ENCODE measurements at regions not wholly inside any gene's neighbourhood (a gene's known extent, or its start where the extent isn't known, plus 50 kb on each side); places are given as distances from the start of the nearest gene placed in this dataset.
"Not testable (repeated sequence)": the region's sequence is repeated elsewhere in the genome, so short reads cannot be mapped to it uniquely, and the experiment has no call there.

DNA sequence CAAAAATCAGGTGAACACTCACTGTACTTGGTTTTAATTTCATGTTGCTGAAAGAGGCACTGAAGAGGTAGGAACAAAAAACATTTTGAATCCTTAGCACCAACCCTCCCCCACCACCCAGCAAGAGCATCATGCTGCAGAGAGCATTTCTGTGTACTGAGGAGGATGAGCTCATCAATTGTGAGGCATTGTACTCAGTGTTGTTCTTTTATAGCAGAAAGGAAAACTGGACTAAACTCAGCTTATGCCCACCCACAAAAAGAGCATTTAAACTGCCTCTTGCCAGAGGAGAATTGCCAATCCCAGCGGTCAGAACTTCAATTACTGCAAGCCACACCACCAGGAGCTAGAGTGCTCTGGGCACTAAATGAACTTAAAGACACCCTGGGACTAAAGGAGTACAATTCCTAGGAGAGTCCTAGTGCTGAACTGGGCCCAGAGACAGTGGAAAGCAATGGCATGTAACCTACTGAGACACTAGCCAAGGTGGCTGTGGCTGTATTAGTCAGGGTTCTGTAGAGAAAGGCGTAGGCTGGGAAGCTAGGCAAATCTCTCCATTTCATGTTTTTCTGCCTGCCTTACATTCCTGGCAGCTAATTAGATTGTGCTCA lies 280.7 kb upstream of the KLHL4 start:
- no peak for DNase-seq (ENCODE audit: low read depth, low spot score)

DNA sequence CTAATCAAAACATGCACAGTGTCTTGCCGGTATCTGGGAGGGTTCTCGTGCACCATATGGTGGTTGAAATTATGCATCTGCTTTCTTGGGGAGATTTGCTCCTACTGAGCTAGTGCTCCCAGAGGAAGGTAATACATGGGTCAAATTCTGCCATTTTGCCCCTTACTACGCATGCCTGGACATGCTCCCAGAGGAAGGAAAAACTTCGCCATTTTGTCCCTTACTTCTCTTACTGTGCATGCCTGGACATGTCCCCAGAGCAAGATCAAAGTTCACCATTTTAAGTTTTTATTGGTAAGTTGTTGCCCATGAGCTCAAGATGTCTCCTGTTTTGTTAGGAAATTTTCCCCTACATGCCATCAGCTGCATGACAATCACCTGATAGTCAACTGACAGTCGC lies 252.1 kb upstream of the KLHL4 start:
- DNase-seq (ENCODE audit: low read depth, low spot score): no peak

DNA sequence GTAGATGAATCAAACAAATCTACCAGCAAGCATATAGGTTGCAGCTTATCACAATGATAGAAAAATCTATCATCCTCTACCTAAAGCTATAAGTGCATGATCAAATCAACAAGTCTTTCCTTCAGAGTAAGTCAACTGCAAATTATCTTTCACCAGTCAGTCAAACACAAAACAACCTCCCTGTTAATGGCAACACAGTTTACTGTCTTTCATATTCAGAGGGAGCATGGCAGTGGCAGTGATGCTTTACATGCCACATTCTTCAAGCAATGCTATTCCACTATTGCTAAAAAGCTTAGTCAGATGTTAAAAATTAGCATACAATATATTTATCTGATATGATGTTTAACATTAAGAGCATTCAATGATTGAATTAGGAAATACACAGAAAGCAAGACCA lies 245.1 kb upstream of the KLHL4 start:
- no peak for DNase-seq (ENCODE audit: low read depth, low spot score)

DNA sequence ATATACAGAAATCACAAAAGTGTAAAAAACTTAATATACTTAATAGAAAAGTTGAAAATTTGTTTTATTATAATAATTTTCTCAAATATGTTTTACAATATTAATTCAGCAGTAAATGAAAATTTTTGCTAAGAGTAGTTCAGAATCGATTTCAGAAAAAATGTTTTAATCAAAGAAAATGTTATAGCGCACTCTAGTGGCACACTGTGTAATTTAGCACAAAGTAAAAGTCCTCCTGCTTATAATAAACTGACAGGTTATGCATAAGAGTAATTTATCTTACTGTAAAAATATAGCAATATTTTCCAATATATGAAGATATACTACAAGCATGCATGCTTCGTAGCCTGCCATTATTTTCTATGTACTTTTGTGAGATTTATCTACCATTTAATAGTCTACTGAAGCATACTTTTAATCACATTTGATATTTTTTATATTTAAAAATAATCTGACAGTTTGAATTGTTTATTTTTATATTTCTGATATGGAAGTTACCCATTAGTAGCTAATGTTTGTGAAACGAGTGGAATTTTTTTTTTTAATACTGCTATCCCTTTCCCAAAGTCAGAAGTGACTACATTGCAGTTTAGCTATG lies 217.9 kb upstream of the KLHL4 start:
- DNase-seq (ENCODE audit: low read depth, low spot score): no peak

DNA sequence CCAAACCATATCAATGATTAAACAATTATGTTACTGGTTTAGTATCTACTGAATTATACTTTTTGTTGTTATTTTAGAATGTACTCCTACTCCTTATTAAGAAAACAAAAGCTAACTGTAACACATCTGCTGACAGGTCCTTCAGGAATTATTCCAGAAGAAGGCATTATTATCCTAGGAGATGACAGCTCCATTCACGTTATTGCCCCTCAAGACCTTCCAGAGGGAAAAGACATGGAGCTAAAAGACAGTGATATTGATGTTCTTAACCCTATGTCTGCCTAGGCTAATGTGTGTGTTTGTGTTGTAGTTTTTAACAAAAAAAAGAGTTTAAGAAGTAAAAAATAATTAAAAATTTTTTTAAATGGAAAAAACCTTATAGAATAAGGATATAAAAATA lies 206.8 kb upstream of the KLHL4 start:
- DNase-seq (ENCODE audit: low read depth, low spot score): no peak

DNA sequence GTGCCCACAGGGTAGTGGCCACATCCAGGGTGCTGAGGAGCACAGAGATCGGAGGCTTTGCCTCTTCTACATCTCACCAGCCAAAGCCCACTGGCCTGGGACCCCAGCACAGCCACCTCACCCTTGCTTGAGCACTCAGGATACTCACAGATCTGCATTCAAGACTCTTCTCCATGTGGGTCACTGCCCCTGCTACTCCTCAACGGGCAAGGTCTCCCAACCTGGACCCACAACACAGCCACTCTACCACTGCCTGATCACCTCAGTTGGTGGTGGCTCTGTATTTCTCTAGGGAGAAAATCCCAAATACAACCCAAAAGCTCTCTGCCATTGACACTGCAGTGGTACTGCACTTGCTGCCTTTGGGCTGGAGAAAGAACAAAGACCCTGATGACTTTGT lies 190.3 kb upstream of the KLHL4 start:
- no peak for DNase-seq (ENCODE audit: low read depth, low spot score)

DNA sequence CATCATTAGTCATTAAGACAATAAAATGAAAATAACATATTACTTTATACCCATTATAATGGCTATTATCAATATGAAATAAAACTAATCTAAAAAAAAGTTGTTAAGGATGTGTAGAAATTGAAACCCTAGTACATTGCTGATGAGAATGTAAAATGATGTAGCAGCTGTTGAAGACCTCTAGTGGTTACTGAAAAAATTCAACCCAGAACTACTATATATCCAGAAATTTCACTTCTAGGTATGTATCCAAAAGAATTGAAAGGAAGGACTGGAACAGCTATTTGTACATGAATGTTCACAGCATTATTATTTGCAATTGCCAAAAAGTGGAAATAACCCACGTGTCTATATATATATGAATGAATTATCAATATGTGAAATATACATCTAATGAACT lies 180.3 kb upstream of the KLHL4 start:
- no peak for DNase-seq (ENCODE audit: low read depth, low spot score)

DNA sequence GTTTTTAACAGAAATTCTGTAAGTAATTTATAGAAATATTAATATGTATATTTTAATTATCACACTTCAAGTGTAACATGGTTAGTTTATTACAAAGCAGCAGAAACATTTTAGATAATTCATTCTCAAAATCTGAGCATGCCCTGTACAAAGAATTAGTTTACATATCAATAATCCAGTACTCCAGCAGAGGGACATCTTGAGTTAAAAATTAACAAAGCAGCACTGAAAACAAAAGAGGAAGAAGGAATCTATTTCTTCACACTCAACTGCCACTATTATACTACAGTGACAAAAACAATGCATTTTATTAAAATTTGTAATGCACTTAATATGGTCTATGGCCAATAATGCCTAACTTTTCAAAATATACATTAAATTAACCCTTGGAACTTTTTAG lies 179.1 kb upstream of the KLHL4 start:
- DNase-seq (ENCODE audit: low read depth, low spot score): no peak

DNA sequence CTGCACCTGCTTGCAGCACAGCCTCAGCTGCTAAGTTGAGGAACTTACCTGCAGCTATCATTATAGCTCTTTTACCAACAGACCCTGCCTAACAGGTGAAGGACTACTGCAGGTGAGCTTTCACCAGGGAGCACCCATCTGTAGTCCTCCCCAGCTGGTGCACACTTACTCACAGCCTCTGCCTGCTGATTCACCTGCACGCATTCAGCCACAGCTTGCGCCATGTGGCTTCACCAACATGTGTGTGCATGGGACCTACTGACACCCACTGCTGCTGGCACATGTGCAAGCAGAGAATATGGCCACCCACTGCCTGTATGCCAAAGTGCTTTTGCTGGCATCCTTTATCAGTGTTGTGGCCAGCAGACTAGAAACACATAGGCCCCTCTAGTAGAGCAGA lies 146.7 kb upstream of the KLHL4 start:
- no peak for DNase-seq (ENCODE audit: low read depth, low spot score)

DNA sequence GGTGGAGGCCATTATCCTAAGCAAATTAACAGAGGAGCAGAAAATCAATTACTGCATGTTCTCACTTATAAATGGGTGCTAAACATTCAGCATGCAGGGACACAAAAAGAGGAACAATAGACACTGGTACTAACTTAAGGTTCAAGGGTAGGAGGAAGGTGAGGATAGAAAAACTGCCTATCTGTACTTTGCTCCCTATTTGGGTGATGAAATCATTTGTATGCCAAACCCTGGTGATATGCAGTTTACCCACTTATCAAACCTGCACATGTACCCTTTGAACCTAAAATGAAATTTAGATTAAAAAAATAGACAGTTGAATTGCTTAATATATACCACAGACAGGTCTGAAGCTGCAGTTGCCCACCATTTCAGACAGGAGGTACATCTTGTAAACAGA lies 143.3 kb upstream of the KLHL4 start:
- no peak for DNase-seq (ENCODE audit: low read depth, low spot score)

DNA sequence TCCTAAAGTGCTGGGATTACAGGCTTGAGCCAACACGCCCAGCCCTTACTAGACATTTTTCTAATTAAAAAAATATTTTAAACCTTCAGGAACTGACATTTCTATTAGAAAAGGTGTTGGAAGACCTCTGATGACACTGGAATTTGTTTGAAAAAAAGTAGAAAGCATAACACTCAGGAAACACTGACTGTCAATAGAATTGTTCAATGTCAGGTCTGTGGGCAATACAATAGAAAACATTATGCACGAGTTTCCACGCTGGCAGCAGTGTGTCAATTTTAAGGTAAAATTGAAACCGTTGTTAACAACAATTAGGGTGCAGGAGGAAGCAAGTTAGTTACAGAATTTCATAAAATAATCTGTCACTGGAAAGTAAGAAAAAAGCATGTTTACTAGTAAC lies 140.7 kb upstream of the KLHL4 start:
- no peak for DNase-seq (ENCODE audit: low read depth, low spot score)

DNA sequence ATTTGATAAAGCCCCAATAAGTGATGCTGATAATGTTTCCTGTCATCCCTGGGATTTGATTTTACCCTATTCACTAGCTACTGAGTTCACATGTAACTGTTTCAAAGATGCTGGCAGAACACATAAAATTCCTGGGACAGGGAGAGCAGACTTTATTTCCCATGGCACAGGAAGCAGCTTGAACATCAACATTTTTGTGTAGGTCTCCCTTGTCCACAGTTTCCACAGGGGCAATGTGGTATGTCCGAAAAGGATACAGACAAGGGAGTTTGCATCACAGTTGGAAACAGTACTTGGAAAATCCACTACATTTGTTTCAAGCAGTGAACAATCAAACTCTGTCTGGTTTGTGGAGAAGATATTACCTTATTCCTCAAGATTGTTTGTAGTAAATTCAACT lies 129.2 kb upstream of the KLHL4 start:
- DNase-seq (ENCODE audit: low read depth, low spot score): no peak

DNA sequence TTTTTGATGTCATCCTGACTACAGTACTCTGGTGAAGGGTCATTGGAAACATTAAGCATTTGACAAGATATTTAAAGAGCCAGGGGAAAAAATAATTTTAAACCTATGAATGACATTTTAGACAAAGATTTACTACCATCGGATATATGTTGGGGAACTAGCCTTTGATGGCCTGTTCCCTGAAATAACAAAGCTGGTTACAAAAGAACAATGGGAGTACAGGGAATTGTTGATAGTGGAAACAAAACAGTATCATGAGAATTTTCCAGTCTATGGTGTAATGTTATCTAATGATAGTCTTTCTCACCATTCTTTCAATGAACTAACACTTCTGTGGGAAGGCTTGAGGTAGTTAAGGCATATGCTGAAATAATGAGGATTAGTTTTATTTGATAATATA lies 125.9 kb upstream of the KLHL4 start:
- no peak for DNase-seq (ENCODE audit: low read depth, low spot score)

DNA sequence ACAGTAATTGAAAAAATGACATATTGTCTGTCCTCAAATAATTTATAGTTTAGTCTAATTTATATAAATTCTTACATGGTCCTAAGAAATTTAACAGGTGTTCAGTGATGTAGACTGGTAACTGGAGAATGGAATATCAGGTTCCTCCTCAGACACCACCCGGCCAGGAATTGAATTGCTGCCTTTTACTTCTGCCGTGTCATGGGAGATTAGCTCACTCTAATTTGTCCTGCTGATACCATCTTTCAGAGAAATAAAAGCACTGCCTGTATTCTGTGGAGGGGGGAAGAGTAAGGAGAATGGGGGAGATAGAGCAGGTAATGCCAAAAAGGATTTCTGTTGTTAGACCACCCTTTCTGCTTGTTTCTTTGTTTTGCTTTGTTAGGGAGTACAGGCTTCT lies 125.2 kb upstream of the KLHL4 start:
- DNase-seq (ENCODE audit: low read depth, low spot score): no peak

DNA sequence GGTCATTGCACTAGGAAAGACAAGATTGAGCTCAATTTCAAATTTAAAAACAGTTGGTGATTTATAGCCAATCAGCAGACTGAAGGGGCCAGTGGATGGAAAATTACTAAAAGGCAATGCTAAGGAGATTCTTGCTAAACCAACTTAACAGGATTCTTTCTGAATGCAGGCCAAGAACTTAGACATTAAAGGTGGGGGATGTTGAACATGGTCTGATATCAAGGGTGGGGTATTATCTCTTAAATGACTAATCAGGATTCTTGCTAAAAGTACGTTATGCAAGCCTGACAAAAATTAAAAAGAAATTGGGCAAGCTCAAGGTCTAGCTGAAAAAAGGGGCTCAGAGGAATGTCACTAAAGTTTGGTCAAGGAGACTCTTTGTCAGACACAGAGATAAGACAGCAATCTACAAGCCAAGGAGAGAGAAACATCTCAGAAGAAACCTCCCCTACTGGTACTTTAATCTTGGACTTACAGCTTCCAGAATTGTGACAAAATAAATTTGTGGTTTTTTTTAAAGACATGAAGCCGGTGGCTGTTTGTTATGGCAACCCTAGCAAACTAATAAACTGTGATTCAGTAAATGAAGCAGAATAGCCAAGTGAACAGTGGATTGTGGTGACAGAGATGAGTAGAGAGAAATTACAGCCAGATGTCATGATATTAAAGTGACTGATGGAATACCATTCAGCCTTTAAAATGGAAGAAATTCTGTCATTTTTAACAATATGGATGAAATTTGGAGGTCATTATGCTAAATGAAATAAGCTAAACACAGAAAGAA lies 120.3 kb upstream of the KLHL4 start:
- no peak for DNase-seq (ENCODE audit: low read depth, low spot score)

DNA sequence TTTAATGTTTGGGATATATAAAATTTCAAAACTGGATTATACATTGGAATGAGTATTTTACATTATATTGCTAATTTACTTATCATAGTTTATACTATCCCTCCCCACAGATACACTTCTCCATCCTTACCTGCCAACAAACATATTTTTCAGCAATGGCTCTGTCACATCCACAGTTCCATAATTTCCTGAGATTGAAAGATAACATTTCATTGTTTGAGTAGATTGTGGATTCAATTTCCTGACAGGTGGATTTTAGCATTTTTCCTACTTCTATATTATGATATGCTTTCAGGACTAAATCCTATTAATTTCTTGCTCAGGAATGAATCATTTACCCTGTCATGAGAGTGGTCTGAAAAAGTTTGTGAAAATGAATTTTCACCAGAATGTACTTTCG lies 115.3 kb upstream of the KLHL4 start:
- DNase-seq (ENCODE audit: low read depth, low spot score): no peak

DNA sequence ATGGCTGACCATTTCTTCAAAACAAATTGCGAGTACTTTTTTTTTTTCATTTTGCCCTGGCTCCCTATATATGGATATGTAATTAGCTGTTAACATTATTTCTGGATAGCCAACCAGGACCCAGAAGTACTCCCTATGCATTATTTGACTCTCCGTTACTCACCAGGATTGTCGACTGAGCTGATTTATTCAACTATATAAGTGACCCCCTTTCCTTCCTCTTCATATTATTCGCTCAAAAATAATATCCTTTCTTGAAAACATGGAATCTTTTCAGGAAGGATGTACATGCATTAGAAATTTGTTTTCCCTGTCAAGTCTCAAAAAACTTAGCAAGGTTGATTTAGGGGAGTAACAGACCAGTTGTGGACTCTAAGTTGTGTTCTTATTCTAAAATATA lies 114.1 kb upstream of the KLHL4 start:
- no peak for DNase-seq (ENCODE audit: low read depth, low spot score)

DNA sequence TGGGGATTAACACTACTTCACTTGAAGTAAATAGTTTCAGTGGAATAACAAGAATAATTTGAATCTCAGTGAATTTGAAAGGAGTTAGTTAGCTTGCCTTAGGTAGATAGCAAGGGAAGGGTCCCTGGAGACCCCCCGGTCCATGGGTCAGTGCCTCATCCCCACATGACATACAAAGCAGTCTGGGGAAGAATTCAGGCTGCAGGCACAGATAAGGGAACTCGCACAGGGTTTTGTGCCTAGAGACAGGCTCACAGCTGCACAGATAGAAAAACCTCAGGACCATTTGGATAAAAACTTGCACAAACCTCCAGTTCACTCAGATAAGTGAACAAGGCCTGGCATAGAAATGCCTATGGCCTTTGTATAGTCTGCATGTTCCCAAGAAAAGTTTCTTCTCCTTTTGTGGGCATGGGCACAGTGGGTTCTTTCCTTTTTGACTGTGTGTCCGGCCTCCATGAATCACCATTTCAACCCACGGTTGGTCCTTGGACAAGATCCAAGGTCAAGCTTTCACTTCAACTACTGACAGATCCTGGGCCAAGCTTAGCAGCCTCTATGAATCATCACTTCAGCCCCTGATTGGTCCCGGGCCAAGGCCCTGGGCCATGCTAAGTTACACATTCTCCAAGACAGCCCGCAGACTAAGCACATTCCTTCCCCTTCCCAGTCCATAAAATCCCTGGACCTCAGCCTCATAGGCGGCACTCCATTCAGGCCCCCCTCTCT lies 108.3 kb upstream of the KLHL4 start:
- DNase-seq (ENCODE audit: low read depth, low spot score): peak; percentile 83

DNA sequence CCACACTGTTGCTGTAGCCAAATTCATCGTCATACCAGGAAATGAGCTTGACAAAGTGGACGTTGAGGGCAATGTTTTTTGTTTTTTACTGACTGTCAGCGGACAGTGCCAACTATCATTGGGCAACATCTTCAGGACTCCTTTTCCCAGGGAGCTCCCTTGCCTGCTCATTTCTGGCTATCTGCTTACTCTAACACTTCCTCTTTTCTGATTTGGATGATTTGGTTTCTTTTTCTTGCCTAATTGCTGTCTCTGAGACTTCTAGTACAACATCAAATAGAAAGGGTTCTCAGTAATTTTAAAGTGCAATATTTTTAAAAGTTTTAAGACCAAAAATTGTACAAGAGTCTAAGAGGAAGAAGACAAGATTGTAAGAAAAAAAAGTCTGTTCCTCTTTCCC lies 92.0 kb upstream of the KLHL4 start:
- no peak for DNase-seq (ENCODE audit: low read depth, low spot score)

DNA sequence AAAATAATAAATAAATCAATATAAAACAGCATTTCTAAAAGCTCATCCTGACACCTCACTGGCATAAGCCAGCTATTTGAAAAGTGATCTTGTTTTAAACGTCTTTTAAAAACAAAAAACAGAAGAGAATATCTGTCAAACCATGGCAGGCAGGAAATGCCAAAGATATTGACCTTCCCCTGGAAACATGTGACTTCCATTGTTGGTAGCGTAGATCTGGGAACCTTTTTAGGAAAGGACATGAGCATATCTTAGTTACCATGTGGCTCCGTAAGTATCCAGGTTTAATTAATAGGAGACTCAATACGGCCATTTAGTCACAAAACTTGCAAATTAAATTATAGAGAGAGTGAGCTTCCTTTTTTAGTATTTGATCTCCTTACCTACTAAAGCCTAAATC lies 83.0 kb upstream of the KLHL4 start:
- DNase-seq (ENCODE audit: low read depth, low spot score): no peak

DNA sequence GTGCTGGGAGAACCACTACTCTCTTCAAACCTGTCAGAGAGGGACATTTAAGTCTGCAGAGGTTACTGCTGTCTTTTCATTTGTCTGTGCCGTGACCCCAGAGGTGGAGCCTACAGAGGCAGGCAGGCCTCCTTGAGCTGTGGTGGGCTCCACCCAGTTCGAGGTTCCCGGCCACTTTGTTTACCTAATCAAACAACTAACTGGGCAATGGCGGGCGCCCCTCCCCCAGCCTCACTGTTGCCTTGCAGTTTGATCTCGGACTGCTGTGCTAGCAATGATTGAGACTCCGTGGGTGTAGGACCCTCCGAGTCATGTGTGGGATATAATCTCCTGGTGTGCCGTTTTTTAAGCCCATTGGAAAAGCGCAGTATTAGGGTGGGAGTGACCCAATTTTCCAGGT lies 69.0 kb upstream of the KLHL4 start:
- not testable (repeated sequence) for DNase-seq (ENCODE audit: low read depth, low spot score)

DNA sequence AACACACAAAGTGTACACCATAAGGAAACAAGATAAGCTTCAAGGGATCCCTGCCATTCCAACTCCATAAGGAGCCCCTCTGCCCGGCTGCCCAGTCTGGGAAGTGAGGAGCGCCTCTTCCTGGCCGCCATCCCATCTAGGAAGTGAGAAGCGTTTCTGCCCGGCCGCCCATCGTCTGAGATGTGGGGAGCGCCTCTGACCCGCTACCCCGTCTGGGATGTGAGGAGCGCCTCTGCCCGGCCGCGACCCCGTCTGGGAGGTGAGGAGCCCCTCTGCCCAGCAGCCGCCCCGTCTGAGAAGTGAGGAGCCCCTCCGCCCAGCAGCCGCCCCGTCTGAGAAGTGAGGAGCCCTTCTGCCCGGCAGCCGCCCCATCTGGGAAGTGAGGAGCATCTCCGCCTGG lies 51.8 kb upstream of the KLHL4 start:
- not testable (repeated sequence) for DNase-seq (ENCODE audit: low read depth, low spot score)

All from brain pericyte (primary cell).